DMS 273 treated with DMSO at 0.1 percent for 48 hours (cell line): ENCODE measurements at regions not wholly inside any gene's neighbourhood (a gene's known extent, or its start where the extent isn't known, plus 50 kb on each side); places are given as distances from the start of the nearest gene placed in this dataset.

Source experiments
- DNase-seq: peaks from one replicate; lab custom pipeline; 2025; lab: John Stamatoyannopoulos, UW

GRCh38 chr3:71924721-71925120, 139.8 kb upstream of the PROK2 start:
- DNase-seq, result peak; percentile 4

- no peak for DNase-seq
Observed at GRCh38 chr3:71921036-71921435, 136.1 kb upstream of the PROK2 start.

GRCh38 chr3:71919572-71919971, 134.6 kb upstream of the PROK2 start:
- no peak for DNase-seq

GRCh38 chr3:71917545-71917944, 132.6 kb upstream of the PROK2 start:
- DNase-seq, result no peak

- no peak for DNase-seq
Observed at GRCh38 chr3:71916747-71917369, 131.9 kb upstream of the PROK2 start.

- no peak for DNase-seq
Observed at GRCh38 chr3:71912839-71913495, 128.0 kb upstream of the PROK2 start.

- DNase-seq, result no peak
Observed at GRCh38 chr3:71910108-71910507, 125.2 kb upstream of the PROK2 start.

GRCh38 chr3:71907996-71908395, 123.0 kb upstream of the PROK2 start:
- no peak for DNase-seq

- no peak for DNase-seq
Observed at GRCh38 chr3:71906976-71907375, 122.0 kb upstream of the PROK2 start.

- DNase-seq, result no peak
Observed at GRCh38 chr3:71905426-71905825, 120.5 kb upstream of the PROK2 start.

GRCh38 chr3:71903936-71904335, 119.0 kb upstream of the PROK2 start:
- no peak for DNase-seq

GRCh38 chr3:71903112-71903495, 118.2 kb upstream of the PROK2 start:
- DNase-seq, result no peak

GRCh38 chr3:71902258-71903111, 117.5 kb upstream of the PROK2 start:
- DNase-seq, result no peak

GRCh38 chr3:71901645-71902044, 116.7 kb upstream of the PROK2 start:
- no peak for DNase-seq

GRCh38 chr3:71900057-71900456, 115.1 kb upstream of the PROK2 start:
- no peak for DNase-seq

GRCh38 chr3:71896751-71897150, 111.8 kb upstream of the PROK2 start:
- no peak for DNase-seq

- no peak for DNase-seq
Observed at GRCh38 chr3:71893702-71894479, 108.9 kb upstream of the PROK2 start.

- DNase-seq, result no peak
Observed at GRCh38 chr3:71893122-71893521, 108.2 kb upstream of the PROK2 start.

- no peak for DNase-seq
Observed at GRCh38 chr3:71891483-71891882, 106.5 kb upstream of the PROK2 start.

- DNase-seq, result no peak
Observed at GRCh38 chr3:71890356-71890931, 105.5 kb upstream of the PROK2 start.

GRCh38 chr3:71887256-71887655, 102.3 kb upstream of the PROK2 start:
- no peak for DNase-seq

- DNase-seq, result no peak
Observed at GRCh38 chr3:71885006-71885405, 100.1 kb upstream of the PROK2 start.
